H9 (cell line): ENCODE measurements at regions not wholly inside any gene's neighbourhood (a gene's known extent, or its start where the extent isn't known, plus 50 kb on each side); places are given as distances from the start of the nearest gene placed in this dataset.
A peak's percentile ranks its signal among the peaks of the same experiment; 100 is the strongest.

Experiments
- DNase-seq: peaks from one replicate; pipeline ENCODE4 v3.0.0-alpha.2; 2017
- H2AFZ ChIP-seq: one replicate; pipeline ENCODE4 v1.6.1; 2013; ENCODE audit warnings: mild to moderate bottlenecking, low read length, control low read depth, moderate library complexity
- H2AK5ac ChIP-seq: 2 replicates; pipeline ENCODE4 v1.6.1; 2013; ENCODE audit warnings: low read length, control low read depth, mixed read lengths; ENCODE audit not compliant: insufficient read length
- H2BK120ac ChIP-seq: one replicate; pipeline ENCODE4 v1.6.1; 2013; ENCODE audit warnings: low read depth, mild to moderate bottlenecking, low read length, control low read depth, inconsistent platforms; ENCODE audit not compliant: poor library complexity, severe bottlenecking
- H2BK12ac ChIP-seq: 2 replicates; pipeline ENCODE4 v1.6.1; 2013; ENCODE audit warnings: low read length, control low read depth, mixed read lengths, low read depth; ENCODE audit not compliant: insufficient read length
- H2BK15ac ChIP-seq: 2 replicates; pipeline ENCODE4 v1.6.1; 2013; ENCODE audit warnings: low read depth, low read length, control low read depth
- H2BK20ac ChIP-seq: one replicate; pipeline ENCODE4 v1.6.1; 2013; ENCODE audit warnings: low read depth, mild to moderate bottlenecking, low read length, control low read depth, inconsistent platforms; ENCODE audit not compliant: poor library complexity, severe bottlenecking
- H2BK5ac ChIP-seq: 2 replicates; pipeline ENCODE4 v1.6.1; 2013; ENCODE audit warnings: low read length, control low read depth, mixed read lengths; ENCODE audit not compliant: insufficient read length
- H3K14ac ChIP-seq: 2 replicates; pipeline ENCODE4 v1.6.1; 2013; ENCODE audit warnings: low read length, control low read depth; ENCODE audit not compliant: insufficient read depth
- H3K18ac ChIP-seq: 2 replicates; pipeline ENCODE4 v1.6.1; 2013; ENCODE audit warnings: low read depth, mild to moderate bottlenecking, mixed read lengths, low read length, control low read depth; ENCODE audit not compliant: insufficient read length
- H3K23ac ChIP-seq: 2 replicates; pipeline ENCODE4 v1.6.1; 2013; ENCODE audit warnings: low read length, control low read depth, mixed read lengths, low read depth; ENCODE audit not compliant: insufficient read length
- H3K23me2 ChIP-seq: 2 replicates; pipeline ENCODE4 v1.6.1; 2013; ENCODE audit warnings: low read depth, mild to moderate bottlenecking, mixed read lengths, low read length, control low read depth; ENCODE audit not compliant: insufficient read length, poor library complexity, severe bottlenecking
- H3K27ac ChIP-seq: 2 replicates; pipeline ENCODE4 v1.5.1; 2013; ENCODE audit warnings: low read length, control low read depth, mixed read lengths, low read depth; ENCODE audit not compliant: insufficient read length
- H3K27me3 ChIP-seq: 2 replicates; pipeline ENCODE4 v1.6.1; 2013; ENCODE audit warnings: low read length, control low read depth, inconsistent platforms; ENCODE audit not compliant: insufficient read depth
- H3K4ac ChIP-seq: 2 replicates; pipeline ENCODE4 v1.6.1; 2013; ENCODE audit warnings: low read depth, mild to moderate bottlenecking, control low read depth, inconsistent platforms, low read length, moderate library complexity
- H3K4me1 ChIP-seq: 2 replicates; pipeline ENCODE4 v1.6.1; 2013; ENCODE audit warnings: low read length, control low read depth, inconsistent platforms; ENCODE audit not compliant: insufficient read depth
- H3K4me2 ChIP-seq: 2 replicates; pipeline ENCODE4 v1.6.1; 2013; ENCODE audit warnings: low read length, control low read depth, mixed read lengths; ENCODE audit not compliant: insufficient read length, insufficient read depth
- H3K56ac ChIP-seq: 2 replicates; pipeline ENCODE4 v1.6.1; 2013; ENCODE audit warnings: low read depth, mild to moderate bottlenecking, mixed read lengths, low read length, control low read depth; ENCODE audit not compliant: insufficient read length
- H3K79me1 ChIP-seq: 2 replicates; pipeline ENCODE4 v1.6.1; 2013; ENCODE audit warnings: low read depth, mild to moderate bottlenecking, moderate library complexity, low read length, control low read depth, inconsistent platforms; ENCODE audit not compliant: insufficient read depth, poor library complexity, severe bottlenecking
- H3K79me2 ChIP-seq: 2 replicates; pipeline ENCODE4 v1.6.1; 2013; ENCODE audit warnings: low read length, control low read depth, inconsistent platforms; ENCODE audit not compliant: insufficient read depth
- H3K9ac ChIP-seq: 2 replicates; pipeline ENCODE4 v1.6.1; 2013; ENCODE audit warnings: low read length, control low read depth, mixed read lengths; ENCODE audit not compliant: insufficient read length; ENCODE audit errors: extremely low read depth
- H3K9me3 ChIP-seq: one replicate; pipeline ENCODE4 v1.6.1; 2013; ENCODE audit warnings: low read depth, low read length, inconsistent platforms; ENCODE audit not compliant: control insufficient read depth
- H3T11ph ChIP-seq: one replicate; pipeline ENCODE4 v1.6.1; 2013; ENCODE audit warnings: mild to moderate bottlenecking, low read length, control low read depth, inconsistent platforms
- H4K20me1 ChIP-seq: one replicate; pipeline ENCODE4 v1.6.1; 2013; ENCODE audit not compliant: control insufficient read depth, insufficient read length, insufficient read depth
- H4K5ac ChIP-seq: 2 replicates; pipeline ENCODE4 v1.6.1; 2013; ENCODE audit warnings: low read depth, mild to moderate bottlenecking, mixed read lengths, low read length, control low read depth; ENCODE audit not compliant: insufficient read length
- H4K8ac ChIP-seq: replicated peaks from 2 replicates; pipeline ENCODE4 v1.6.1; 2013; ENCODE audit warnings: low read length, control low read depth, mixed read lengths, low read depth; ENCODE audit not compliant: insufficient read length
- H4K91ac ChIP-seq: 2 replicates; pipeline ENCODE4 v1.6.1; 2013; ENCODE audit warnings: low read depth, mild to moderate bottlenecking, moderate library complexity, mixed read lengths, low read length, control low read depth; ENCODE audit not compliant: insufficient read length
- H3K27ac Mint-ChIP-seq, 3 experiments: 2 replicates in 2 of 3; 3 replicates in 1 of 3; pipeline ENCODE4 v1.8.0; 2020 to 2021; ENCODE audit warnings: mixed read lengths in 3 of 3, mild to moderate bottlenecking in 1 of 3, moderate library complexity in 1 of 3
- H3K27me3 Mint-ChIP-seq: 2 replicates; pipeline ENCODE4 v1.8.0; 2021; ENCODE audit warnings: low read depth, mild to moderate bottlenecking, moderate library complexity, mixed read lengths
- H3K36me3 Mint-ChIP-seq, 3 experiments: 2 replicates in 2 of 3; 3 replicates in 1 of 3; pipeline ENCODE4 v1.8.0; 2020 to 2021; ENCODE audit warnings: low read depth in 3 of 3, mixed read lengths in 3 of 3; ENCODE audit not compliant: insufficient read depth in 1 of 3
- H3K4me1 Mint-ChIP-seq, 2 experiments: 2 replicates each; pipeline ENCODE4 v1.8.0; 2020; ENCODE audit warnings: mixed read lengths in 2 of 2
- H3K4me3 Mint-ChIP-seq, 2 experiments: 2 replicates in 1 of 2; 3 replicates in 1 of 2; pipeline ENCODE4 v1.8.0; 2020 to 2021; ENCODE audit warnings: mild to moderate bottlenecking in 2 of 2, mixed read lengths in 2 of 2, moderate library complexity in 1 of 2
- H3K9me3 Mint-ChIP-seq, 2 experiments: 2 replicates in 1 of 2; 3 replicates in 1 of 2; pipeline ENCODE4 v1.8.0; 2020; ENCODE audit warnings: mild to moderate bottlenecking in 2 of 2, mixed read lengths in 2 of 2, moderate library complexity in 1 of 2
- WGBS: extraction: QIAGEN DNeasy Blood & Tissue Kit; methylation state at CpG from one replicate; pipeline ENCODE4 v1.1.7; 2013; ENCODE audit warnings: missing lambda C conversion rate, low lambda C conversion rate, mixed read lengths; ENCODE audit not compliant: insufficient read length; ENCODE audit errors: extremely low coverage; 5-methylcytosine and 5-hydroxymethylcytosine counted together
- TF ChIP-seq, protein P1 (sequence below): fragments of 200-600 bp; sonication (generic); conservative IDR thresholded peaks from 3 replicates; pipeline ENCODE4 v1.8.0; 2021; ENCODE audit warnings: antibody characterized with exemption, mild to moderate bottlenecking

DNA sequence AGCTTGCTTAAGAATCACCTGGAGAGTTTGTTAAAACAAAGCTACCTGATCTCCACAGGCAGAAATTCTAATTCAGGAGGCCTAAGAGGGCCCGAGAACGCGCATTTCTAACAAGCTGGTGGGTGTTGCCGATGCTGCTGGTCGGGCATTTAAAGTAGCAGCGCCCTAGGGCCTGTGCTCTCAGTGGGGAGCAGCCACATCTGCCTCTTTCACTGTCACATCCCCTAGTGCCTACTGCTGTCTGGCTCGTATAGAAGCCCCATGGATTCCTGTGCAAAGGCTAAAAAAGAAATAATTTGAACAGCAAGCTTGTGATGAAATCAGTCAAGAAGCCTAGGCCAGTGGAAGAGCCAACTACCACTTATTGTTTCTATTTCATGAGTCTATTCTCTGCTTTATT, 126.7 kb upstream of the SMIM21 start:
- Mint-ChIP-seq H3K27ac (peak overlapping the region in 1 of 3 experiments; percentile 67; a peak in 1 of 7 replicates), H3K4me1 (peaks cover 31 to 38% of the 10 kb centered on the region in 2 experiments), H3K27me3 (peaks cover 14% of the 10 kb centered on the region), H3K9me3 (no peaks in the 10 kb centered on the region), H3K36me3 (no peaks in the 10 kb centered on the region; a peak in 2 of 7 replicates), H3K4me3 (no peak overlapping the region)
- Histone ChIP-seq H2BK20ac (no peak overlapping the region), H4K91ac (no peak overlapping the region), H3K18ac (no peak overlapping the region), H3K79me2 (no peaks in the 10 kb centered on the region), H3K23me2 (no peaks in the 10 kb centered on the region), H4K20me1 (no peaks in the 10 kb centered on the region), H4K8ac (no peak overlapping the region), H3K9ac (no peak overlapping the region), H4K5ac (no peak overlapping the region), H2BK12ac (no peak overlapping the region), H3T11ph (no peak overlapping the region), H3K79me1 (no peaks in the 10 kb centered on the region), H2AK5ac (no peak overlapping the region), H3K4ac (no peak overlapping the region), H2BK5ac (no peak overlapping the region), H3K4me2 (no peak overlapping the region), H3K9me3 (no peaks in the 10 kb centered on the region), H3K23ac (no peak overlapping the region), H3K4me1 (peaks cover 2% of the 10 kb centered on the region; the same call in 1 of the 2 replicates), H3K14ac (no peak overlapping the region), H2AFZ (no peak overlapping the region), H3K56ac (no peak overlapping the region), H3K27me3 (no peaks in the 10 kb centered on the region), H3K27ac (no peak overlapping the region), H2BK120ac (no peak overlapping the region), H2BK15ac (no peak overlapping the region)
- TF ChIP-seq, protein P1, sequence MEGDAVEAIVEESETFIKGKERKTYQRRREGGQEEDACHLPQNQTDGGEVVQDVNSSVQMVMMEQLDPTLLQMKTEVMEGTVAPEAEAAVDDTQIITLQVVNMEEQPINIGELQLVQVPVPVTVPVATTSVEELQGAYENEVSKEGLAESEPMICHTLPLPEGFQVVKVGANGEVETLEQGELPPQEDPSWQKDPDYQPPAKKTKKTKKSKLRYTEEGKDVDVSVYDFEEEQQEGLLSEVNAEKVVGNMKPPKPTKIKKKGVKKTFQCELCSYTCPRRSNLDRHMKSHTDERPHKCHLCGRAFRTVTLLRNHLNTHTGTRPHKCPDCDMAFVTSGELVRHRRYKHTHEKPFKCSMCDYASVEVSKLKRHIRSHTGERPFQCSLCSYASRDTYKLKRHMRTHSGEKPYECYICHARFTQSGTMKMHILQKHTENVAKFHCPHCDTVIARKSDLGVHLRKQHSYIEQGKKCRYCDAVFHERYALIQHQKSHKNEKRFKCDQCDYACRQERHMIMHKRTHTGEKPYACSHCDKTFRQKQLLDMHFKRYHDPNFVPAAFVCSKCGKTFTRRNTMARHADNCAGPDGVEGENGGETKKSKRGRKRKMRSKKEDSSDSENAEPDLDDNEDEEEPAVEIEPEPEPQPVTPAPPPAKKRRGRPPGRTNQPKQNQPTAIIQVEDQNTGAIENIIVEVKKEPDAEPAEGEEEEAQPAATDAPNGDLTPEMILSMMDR, result no peak
- DNase-seq, result no peak
- no CpG with 5 or more reads among the region's 7 CpGs for WGBS
